Esophagus muscularis mucosa (tissue), 4 donors: ENCODE measurements at regions not wholly inside any gene's neighbourhood (a gene's known extent, or its start where the extent isn't known, plus 50 kb on each side); places are given as distances from the start of the nearest gene placed in this dataset.

Source experiments
- DNase-seq: peaks from one replicate; pipeline ENCODE4 v3.0.0-alpha.2; 2017; ENCODE audit errors: extremely low spot score
- H3K27ac ChIP-seq, 4 donors: fragments of 200-600 bp; sonication (generic); replicated peaks in 1 of 4; 1 replicate in 3 of 4; 2 replicates in 1 of 4; pipeline ENCODE4 v1.5.1; 2016 to 2019; ENCODE audit warnings: mild to moderate bottlenecking in 1 of 4
- H3K27me3 ChIP-seq, 4 donors: fragments of 200-600 bp; sonication (generic); one replicate each; pipeline versions ENCODE4 v1.5.1 to v1.6.0; 2016 to 2019
- H3K36me3 ChIP-seq, 4 donors: fragments of 200-600 bp; sonication (generic); one replicate each; pipeline ENCODE4 v1.5.1; 2016 to 2019
- H3K4me1 ChIP-seq, 4 donors: fragments of 200-600 bp; sonication (generic); one replicate each; pipeline ENCODE4 v1.5.1; 2016 to 2019
- H3K4me3 ChIP-seq, 4 donors: fragments of 200-600 bp; sonication (generic); 1 replicate in 2 of 4; 2 replicates in 2 of 4; pipeline ENCODE4 v1.5.1; 2016 to 2019; ENCODE audit warnings: mild to moderate bottlenecking in 4 of 4, moderate library complexity in 1 of 4
- H3K9me3 ChIP-seq, 4 donors: fragments of 200-600 bp; sonication (generic); 1 replicate in 3 of 4; 2 replicates in 1 of 4; pipeline ENCODE4 v1.5.1; 2016 to 2019
- EP300 ChIP-seq: sonication (generic); formaldehyde crosslinking; IDR thresholded peaks from one replicate; pipeline ENCODE4 v1.6.1; 2017; ENCODE audit warnings: antibody characterized with exemption
- POLR2A ChIP-seq: fragments of 450-650 bp; IDR thresholded peaks from one replicate; pipeline ENCODE4 v1.6.1; 2017; ENCODE audit warnings: antibody characterized with exemption, moderate library complexity, mild to moderate bottlenecking, low read depth
- POLR2AphosphoS5 ChIP-seq, 2 donors: sonication (generic); formaldehyde crosslinking; IDR thresholded peaks; one replicate each; pipeline ENCODE4 v1.6.1; 2017; ENCODE audit warnings: antibody characterized with exemption in 2 of 2
- WGBS: methylation state at CpG from one replicate; pipeline ENCODE4 v1.1.5; 2018; 5-methylcytosine and 5-hydroxymethylcytosine counted together
- intact Hi-C: fragments of 100-400 bp; cut with DNase I; formaldehyde crosslinking; loops from one replicate; pipeline ENCODE4 v1.15.1; 2023
- TF ChIP-seq, protein P1 (sequence below), 3 experiments: fragments of 200-600 bp in 2 of 3; fragments of 450-650 bp in 1 of 3; sonication (generic) in 2 of 3; IDR thresholded peaks; one replicate each; pipeline ENCODE4 v1.5.1; 2017 to 2019; ENCODE audit warnings: antibody characterized with exemption in 3 of 3, mild to moderate bottlenecking in 2 of 3, moderate library complexity in 1 of 3

DNA sequence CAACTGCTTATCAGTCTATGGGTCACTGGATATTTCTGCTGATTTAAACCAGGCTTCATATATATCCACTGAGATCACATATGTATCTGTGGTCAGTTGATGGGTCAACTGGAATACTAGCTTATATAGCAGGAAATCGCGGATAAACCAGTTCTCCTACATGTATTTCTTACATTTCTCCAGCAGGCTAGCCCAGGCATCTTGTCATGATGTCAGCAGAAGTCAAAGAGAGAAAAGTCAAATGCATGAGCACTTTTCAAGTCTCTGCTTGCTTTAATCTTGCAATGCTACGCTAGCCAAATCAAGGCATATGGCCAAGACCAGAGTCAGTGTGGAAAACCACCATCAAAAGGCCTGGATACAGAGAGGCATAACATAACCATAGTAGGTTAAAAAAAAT lies 1008.8 kb upstream of the DIAPH2 start:
- WGBS: 70% methylated on average over 3 of the region's 3 CpGs
- DNase-seq: no peak
- peaks cover 0 to 3% (median 0%) of the 10 kb centered on the region in 4 donors for H3K27me3 ChIP-seq
- no peaks in the 10 kb centered on the region for H3K4me1 ChIP-seq
- no peaks in the 10 kb centered on the region for H3K9me3 ChIP-seq
- no peak for TF ChIP-seq POLR2A
- no peak for TF ChIP-seq POLR2AphosphoS5 (IDR thresholded peaks at IDR 0.05)
- no peak for TF ChIP-seq EP300
- TF ChIP-seq, protein P1, sequence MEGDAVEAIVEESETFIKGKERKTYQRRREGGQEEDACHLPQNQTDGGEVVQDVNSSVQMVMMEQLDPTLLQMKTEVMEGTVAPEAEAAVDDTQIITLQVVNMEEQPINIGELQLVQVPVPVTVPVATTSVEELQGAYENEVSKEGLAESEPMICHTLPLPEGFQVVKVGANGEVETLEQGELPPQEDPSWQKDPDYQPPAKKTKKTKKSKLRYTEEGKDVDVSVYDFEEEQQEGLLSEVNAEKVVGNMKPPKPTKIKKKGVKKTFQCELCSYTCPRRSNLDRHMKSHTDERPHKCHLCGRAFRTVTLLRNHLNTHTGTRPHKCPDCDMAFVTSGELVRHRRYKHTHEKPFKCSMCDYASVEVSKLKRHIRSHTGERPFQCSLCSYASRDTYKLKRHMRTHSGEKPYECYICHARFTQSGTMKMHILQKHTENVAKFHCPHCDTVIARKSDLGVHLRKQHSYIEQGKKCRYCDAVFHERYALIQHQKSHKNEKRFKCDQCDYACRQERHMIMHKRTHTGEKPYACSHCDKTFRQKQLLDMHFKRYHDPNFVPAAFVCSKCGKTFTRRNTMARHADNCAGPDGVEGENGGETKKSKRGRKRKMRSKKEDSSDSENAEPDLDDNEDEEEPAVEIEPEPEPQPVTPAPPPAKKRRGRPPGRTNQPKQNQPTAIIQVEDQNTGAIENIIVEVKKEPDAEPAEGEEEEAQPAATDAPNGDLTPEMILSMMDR (IDR thresholded peaks at IDR 0.05): no peak
- no peak overlapping the region for H3K27ac ChIP-seq
- H3K4me3 ChIP-seq: no peak overlapping the region
- no peaks in the 10 kb centered on the region for H3K36me3 ChIP-seq
- intact Hi-C loops: no loop called here

DNA sequence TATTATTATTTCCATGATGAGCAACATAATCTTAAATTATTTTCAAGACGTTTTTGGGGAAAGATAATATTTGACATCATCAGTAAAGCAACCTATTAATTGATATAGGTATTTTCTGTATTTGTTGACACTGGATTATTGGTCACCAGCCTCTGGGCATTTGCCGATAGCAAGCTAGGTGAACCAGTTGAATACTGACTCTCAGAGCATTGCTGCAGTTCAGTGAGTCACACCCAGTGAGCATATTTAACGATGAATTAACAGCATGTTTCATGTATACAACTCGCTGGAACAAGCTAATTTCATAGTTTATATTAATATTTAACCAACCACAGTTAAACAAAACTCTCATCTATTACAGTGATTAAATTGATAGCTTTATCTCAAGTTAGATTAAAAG lies 1006.0 kb upstream of the DIAPH2 start:
- no peak for DNase-seq
- no peaks in the 10 kb centered on the region for H3K36me3 ChIP-seq
- peaks cover 0 to 3% (median 0%) of the 10 kb centered on the region in 4 donors for H3K27me3 ChIP-seq
- WGBS: 62% methylated on average over 4 of the region's 4 CpGs
- no peaks in the 10 kb centered on the region for H3K9me3 ChIP-seq
- H3K27ac ChIP-seq: no peak overlapping the region
- TF ChIP-seq EP300: no peak
- no peak for TF ChIP-seq POLR2AphosphoS5 (IDR thresholded peaks at IDR 0.05)
- no peak for TF ChIP-seq POLR2A
- TF ChIP-seq, protein P1 (IDR thresholded peaks at IDR 0.05): no peak
- intact Hi-C loops: no loop called here
- no peak overlapping the region for H3K4me3 ChIP-seq
- H3K4me1 ChIP-seq: no peaks in the 10 kb centered on the region

DNA sequence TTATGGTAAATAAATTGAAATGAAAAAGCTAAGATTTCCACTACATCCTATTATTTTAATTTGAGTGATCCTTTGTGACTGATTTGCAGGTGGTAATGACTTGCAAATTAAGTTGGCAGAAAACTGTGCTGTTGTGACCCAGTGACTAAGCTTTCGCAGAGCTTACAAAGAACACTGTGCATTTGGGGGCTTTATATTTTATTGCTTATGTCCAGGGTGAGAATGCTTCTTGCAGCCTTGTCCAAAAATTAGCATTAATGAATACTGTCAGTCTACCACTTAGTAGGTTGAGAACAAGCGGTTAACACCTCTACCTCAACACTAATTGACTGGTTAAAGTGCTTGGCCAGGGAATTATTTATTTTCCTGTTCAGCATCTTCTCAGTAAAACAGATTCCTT lies 991.3 kb upstream of the DIAPH2 start:
- TF ChIP-seq POLR2A (no peak), EP300 (no peak), POLR2AphosphoS5 (IDR thresholded peaks at IDR 0.05) (no peak)
- TF ChIP-seq, protein P1 (IDR thresholded peaks at IDR 0.05): no peak
- Histone ChIP-seq H3K27me3 (no peaks in the 10 kb centered on the region), H3K9me3 (no peaks in the 10 kb centered on the region), H3K27ac (no peak overlapping the region), H3K4me1 (no peaks in the 10 kb centered on the region), H3K4me3 (no peak overlapping the region), H3K36me3 (no peaks in the 10 kb centered on the region)
- DNase-seq: no peak
- intact Hi-C loops: no loop called here
- 60% methylated on average over 2 of the region's 2 CpGs for WGBS

DNA sequence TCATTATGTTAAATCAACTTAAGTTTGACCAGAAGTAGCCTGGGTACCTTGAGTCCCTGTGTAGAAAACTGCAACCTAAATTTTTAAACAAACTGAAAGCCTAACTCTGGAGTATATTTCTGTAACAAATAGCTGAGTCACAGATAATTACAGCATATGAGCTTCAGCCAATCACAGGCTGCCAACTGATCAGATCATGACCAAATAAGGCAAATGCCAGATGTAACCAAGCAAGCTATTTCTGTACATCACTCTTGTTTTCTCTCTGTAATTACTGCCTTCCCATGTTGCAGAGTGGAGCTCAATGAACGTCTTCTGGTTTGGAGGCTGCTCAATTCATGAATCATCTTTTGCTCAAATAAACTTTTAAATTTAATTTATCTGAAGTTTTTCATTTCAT lies 980.9 kb upstream of the DIAPH2 start:
- 58% methylated on average over 1 of the region's 1 CpG for WGBS
- no peak overlapping the region for H3K27ac ChIP-seq
- no peak for DNase-seq
- TF ChIP-seq, protein P1 (IDR thresholded peaks at IDR 0.05): no peak
- TF ChIP-seq POLR2AphosphoS5 (IDR thresholded peaks at IDR 0.05): no peak
- TF ChIP-seq EP300: no peak
- no peak for TF ChIP-seq POLR2A
- intact Hi-C loops: no loop called here
- no peaks in the 10 kb centered on the region for H3K36me3 ChIP-seq
- no peaks in the 10 kb centered on the region for H3K4me1 ChIP-seq
- no peak overlapping the region for H3K4me3 ChIP-seq
- no peaks in the 10 kb centered on the region for H3K27me3 ChIP-seq
- peaks cover 0 to 10% (median 0%) of the 10 kb centered on the region in 4 donors for H3K9me3 ChIP-seq

DNA sequence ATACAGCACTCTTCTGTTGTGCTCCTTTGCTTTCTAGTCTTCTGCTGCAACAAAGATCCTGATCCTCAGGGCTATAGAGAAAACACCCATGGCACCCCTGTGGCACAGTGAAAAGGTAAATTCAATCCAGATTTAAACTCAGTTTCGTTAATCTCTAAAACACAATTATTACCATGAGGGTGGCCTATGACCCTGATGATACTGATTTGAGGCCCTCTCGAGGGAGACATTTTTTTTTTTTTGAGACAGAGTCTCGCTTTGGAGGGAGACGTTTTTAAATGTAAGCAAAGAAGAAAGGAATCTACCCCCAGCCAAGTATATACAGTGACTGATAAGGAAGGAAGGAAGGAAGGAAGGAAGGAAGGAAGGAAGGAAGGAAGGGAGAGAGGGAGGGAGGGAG lies 967.8 kb upstream of the DIAPH2 start:
- H3K36me3 ChIP-seq: no peaks in the 10 kb centered on the region
- 71% methylated on average over 4 of the region's 4 CpGs for WGBS
- H3K9me3 ChIP-seq: no peaks in the 10 kb centered on the region
- no peaks in the 10 kb centered on the region for H3K4me1 ChIP-seq
- DNase-seq: no peak
- intact Hi-C loops: no loop called here
- TF ChIP-seq POLR2AphosphoS5 (IDR thresholded peaks at IDR 0.05) (no peak), POLR2A (no peak), EP300 (no peak)
- TF ChIP-seq, protein P1 (IDR thresholded peaks at IDR 0.05): no peak
- H3K27ac ChIP-seq: no peak overlapping the region
- no peak overlapping the region for H3K4me3 ChIP-seq
- H3K27me3 ChIP-seq: no peaks in the 10 kb centered on the region
